ENCODE measurements at regions not wholly inside any gene's neighbourhood (a gene's known extent, or its start where the extent isn't known, plus 50 kb on each side); places are given as distances from the start of the nearest gene placed in this dataset.

GRCh38 chr18:35803551-35803950, 168.9 kb upstream of the RMP24 start:
- TF ChIP-seq EHMT2 (IDR thresholded peaks at IDR 0.05; ENCODE audit: low read depth), result no peak
- TF ChIP-seq, protein P1, sequence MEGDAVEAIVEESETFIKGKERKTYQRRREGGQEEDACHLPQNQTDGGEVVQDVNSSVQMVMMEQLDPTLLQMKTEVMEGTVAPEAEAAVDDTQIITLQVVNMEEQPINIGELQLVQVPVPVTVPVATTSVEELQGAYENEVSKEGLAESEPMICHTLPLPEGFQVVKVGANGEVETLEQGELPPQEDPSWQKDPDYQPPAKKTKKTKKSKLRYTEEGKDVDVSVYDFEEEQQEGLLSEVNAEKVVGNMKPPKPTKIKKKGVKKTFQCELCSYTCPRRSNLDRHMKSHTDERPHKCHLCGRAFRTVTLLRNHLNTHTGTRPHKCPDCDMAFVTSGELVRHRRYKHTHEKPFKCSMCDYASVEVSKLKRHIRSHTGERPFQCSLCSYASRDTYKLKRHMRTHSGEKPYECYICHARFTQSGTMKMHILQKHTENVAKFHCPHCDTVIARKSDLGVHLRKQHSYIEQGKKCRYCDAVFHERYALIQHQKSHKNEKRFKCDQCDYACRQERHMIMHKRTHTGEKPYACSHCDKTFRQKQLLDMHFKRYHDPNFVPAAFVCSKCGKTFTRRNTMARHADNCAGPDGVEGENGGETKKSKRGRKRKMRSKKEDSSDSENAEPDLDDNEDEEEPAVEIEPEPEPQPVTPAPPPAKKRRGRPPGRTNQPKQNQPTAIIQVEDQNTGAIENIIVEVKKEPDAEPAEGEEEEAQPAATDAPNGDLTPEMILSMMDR (IDR thresholded peaks at IDR 0.05), result no peak
- no peak for TF ChIP-seq ELK1 (IDR thresholded peaks at IDR 0.05; ENCODE audit: low read depth, low read length)
- TF ChIP-seq ZFP36 (IDR thresholded peaks at IDR 0.05; ENCODE audit: borderline replicate concordance, partially characterized antibody), result no peak
- TF ChIP-seq TP53 (CRISPR knock-in tag; IDR thresholded peaks at IDR 0.05), result no peak
- TF ChIP-seq BCL3 (IDR thresholded peaks at IDR 0.05), result no peak
- no peak for TF ChIP-seq PBX3 (IDR thresholded peaks at IDR 0.05)
- no peak for TF ChIP-seq POLR2AphosphoS2 (conservative IDR thresholded peaks at IDR 0.05; ENCODE audit: low read length)
- FAIRE-seq, result no peak
- H3K4me1 ChIP-seq, result no peaks in the 10 kb centered on the region
- no peak for ATAC-seq
- ChIA-PET CTCF (no interaction called here), POLR2A (no interaction called here)
- 0% methylated on average over 1 of the region's 1 CpG for WGBS (ENCODE audit: missing lambda C conversion rate)
- no peak overlapping the region for H3K4me3 ChIP-seq
- no peak for DNase-seq (ENCODE audit: low read depth in 1 of 2, low spot score in 1 of 2)
- H3K4me2 ChIP-seq, result no peak overlapping the region
- H3K9me3 ChIP-seq, result no peaks in the 10 kb centered on the region
- H3K27ac ChIP-seq, result no peak overlapping the region

DNA sequence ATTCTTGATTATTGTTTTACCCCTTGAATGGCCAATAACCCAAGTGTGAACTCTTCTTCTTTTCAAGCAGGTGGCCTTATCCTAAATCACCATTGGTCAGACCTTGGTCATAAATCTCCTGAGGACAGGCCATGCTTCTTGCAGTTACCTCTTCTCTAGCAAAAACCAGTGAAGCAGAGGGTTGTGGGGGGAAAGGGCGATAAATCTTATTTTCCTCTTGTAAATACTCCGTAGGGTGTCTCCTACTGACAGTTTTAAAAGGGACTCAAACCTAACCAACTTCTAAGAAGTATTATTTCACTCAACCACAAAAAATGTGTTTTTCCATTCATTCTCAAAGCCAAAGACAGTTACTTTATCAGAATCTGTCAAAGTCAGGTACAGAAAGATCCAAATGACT, 168.1 kb upstream of the RMP24 start:
- ATAC-seq (no peak), DNase-seq (ENCODE audit: low read depth in 1 of 2, low spot score in 1 of 2) (no peak), FAIRE-seq (no peak)
- 33% methylated on average over 2 of the region's 2 CpGs for WGBS (ENCODE audit: missing lambda C conversion rate)
- H3K9me3 ChIP-seq, result no peaks in the 10 kb centered on the region
- ChIA-PET CTCF (interaction anchor here (0.6 kb wide), 1 partner anchor 376 kb away, joined by 3 read pairs; no protein-coding TSS in a partner anchor), POLR2A (no interaction called here)
- TF ChIP-seq, protein P1 (IDR thresholded peaks at IDR 0.05), result no peak
- TF ChIP-seq HOXA7 (CRISPR knock-in tag; IDR thresholded peaks at IDR 0.05), result no peak
- no peak for TF ChIP-seq RNF2 (IDR thresholded peaks at IDR 0.05; ENCODE audit: borderline replicate concordance, low read depth)
- TF ChIP-seq CHD2 (IDR thresholded peaks at IDR 0.05; ENCODE audit: low read length, partially characterized antibody), result no peak
- TF ChIP-seq FOSL2 (IDR thresholded peaks at IDR 0.05), result no peak
- no peak for TF ChIP-seq FOSL2 (CRISPR knock-in tag; IDR thresholded peaks at IDR 0.05)
- no peak for TF ChIP-seq NFE2L2 (conservative IDR thresholded peaks at IDR 0.05; ENCODE audit: low read length)
- no peak for TF ChIP-seq BHLHE40 (IDR thresholded peaks at IDR 0.05; ENCODE audit: low read depth, low read length)
- no peak for TF ChIP-seq RARB (CRISPR knock-in tag; IDR thresholded peaks at IDR 0.05)
- TF ChIP-seq MYC (IDR thresholded peaks at IDR 0.05; ENCODE audit: borderline replicate concordance, low read length), result no peak
- TF ChIP-seq ELK1 (IDR thresholded peaks at IDR 0.05; ENCODE audit: low read depth, low read length), result no peak
- no peak for TF ChIP-seq ZC3H11A (IDR thresholded peaks at IDR 0.05)
- TF ChIP-seq RCOR1 (IDR thresholded peaks at IDR 0.05; ENCODE audit: low read depth, low read length), result no peak
- no peak for TF ChIP-seq PHF8 (IDR thresholded peaks at IDR 0.05; ENCODE audit: borderline replicate concordance, low read depth)
- TF ChIP-seq E2F6 (IDR thresholded peaks at IDR 0.05; ENCODE audit: borderline replicate concordance, low read depth), result no peak
- no peak overlapping the region for H3K4me2 ChIP-seq
- no peaks in the 10 kb centered on the region for H3K4me1 ChIP-seq
- no peak overlapping the region for H3K4me3 ChIP-seq
- no peak overlapping the region for H3K27ac ChIP-seq
